ENCODE measurements at regions not wholly inside any gene's neighbourhood (a gene's known extent, or its start where the extent isn't known, plus 50 kb on each side); places are given as distances from the start of the nearest gene placed in this dataset.
A peak's percentile ranks its signal among the peaks of the same experiment; 100 is the strongest.

- Histone ChIP-seq H3K36me3 (ENCODE audit: low read depth) (no peaks in the 10 kb centered on the region), H3K9me3 (ENCODE audit: severe bottlenecking) (no peaks in the 10 kb centered on the region), H3K4me1 (ENCODE audit: insufficient read depth, poor library complexity, severe bottlenecking) (no peaks in the 10 kb centered on the region), H3K27ac (ENCODE audit: poor library complexity, severe bottlenecking) (no peak overlapping the region), H3K27me3 (ENCODE audit: insufficient read depth, poor library complexity, severe bottlenecking) (no peaks in the 10 kb centered on the region), H3K4me3 (ENCODE audit: severe bottlenecking) (no peak overlapping the region)
- ATAC-seq (ENCODE audit: low read depth) (no peak), DNase-seq (ENCODE audit: low spot score) (no peak)
- TF ChIP-seq CTCF (IDR thresholded peaks at IDR 0.05; ENCODE audit: poor library complexity, severe bottlenecking) = no peak
Measured at GRCh38 chr3:54071601-54072000, 50.8 kb upstream of the CACNA2D3 start.

- Histone ChIP-seq H3K4me1 (ENCODE audit: insufficient read depth, poor library complexity, severe bottlenecking) (no peaks in the 10 kb centered on the region), H3K4me3 (ENCODE audit: severe bottlenecking) (no peak overlapping the region), H3K27ac (ENCODE audit: poor library complexity, severe bottlenecking) (no peak overlapping the region), H3K27me3 (ENCODE audit: insufficient read depth, poor library complexity, severe bottlenecking) (no peaks in the 10 kb centered on the region), H3K9me3 (ENCODE audit: severe bottlenecking) (no peaks in the 10 kb centered on the region), H3K36me3 (ENCODE audit: low read depth) (no peaks in the 10 kb centered on the region)
- no peak for ATAC-seq (ENCODE audit: low read depth)
- TF ChIP-seq CTCF (IDR thresholded peaks at IDR 0.05; ENCODE audit: poor library complexity, severe bottlenecking) = no peak
- no peak for DNase-seq (ENCODE audit: low spot score)
Measured at GRCh38 chr3:54069961-54070360, 52.4 kb upstream of the CACNA2D3 start.

- H3K4me3 ChIP-seq (ENCODE audit: severe bottlenecking) = no peak overlapping the region
- no peak for TF ChIP-seq CTCF (IDR thresholded peaks at IDR 0.05; ENCODE audit: poor library complexity, severe bottlenecking)
- H3K27ac ChIP-seq (ENCODE audit: poor library complexity, severe bottlenecking) = no peak overlapping the region
- DNase-seq (ENCODE audit: low spot score) (no peak), ATAC-seq (ENCODE audit: low read depth) (peak; percentile 87)
- no peaks in the 10 kb centered on the region for H3K9me3 ChIP-seq (ENCODE audit: severe bottlenecking)
- no peaks in the 10 kb centered on the region for H3K27me3 ChIP-seq (ENCODE audit: insufficient read depth, poor library complexity, severe bottlenecking)
- H3K4me1 ChIP-seq (ENCODE audit: insufficient read depth, poor library complexity, severe bottlenecking) = no peaks in the 10 kb centered on the region
- no peaks in the 10 kb centered on the region for H3K36me3 ChIP-seq (ENCODE audit: low read depth)
Measured at GRCh38 chr3:54067055-54067698, 55.2 kb upstream of the CACNA2D3 start.

GRCh38 chr3:54066253-54066652, 56.1 kb upstream of the CACNA2D3 start:
- no peak overlapping the region for H3K27ac ChIP-seq (ENCODE audit: poor library complexity, severe bottlenecking)

More at GRCh38 chr3:54066253-54066652, 56.1 kb upstream of the CACNA2D3 start:
- H3K36me3 ChIP-seq (ENCODE audit: low read depth) = no peaks in the 10 kb centered on the region
- no peaks in the 10 kb centered on the region for H3K9me3 ChIP-seq (ENCODE audit: severe bottlenecking)
- H3K27me3 ChIP-seq (ENCODE audit: insufficient read depth, poor library complexity, severe bottlenecking) = no peaks in the 10 kb centered on the region
- H3K4me1 ChIP-seq (ENCODE audit: insufficient read depth, poor library complexity, severe bottlenecking) = no peaks in the 10 kb centered on the region
- ATAC-seq (ENCODE audit: low read depth) (no peak), DNase-seq (ENCODE audit: low spot score) (no peak)
- H3K4me3 ChIP-seq (ENCODE audit: severe bottlenecking) = no peak overlapping the region
- TF ChIP-seq CTCF (IDR thresholded peaks at IDR 0.05; ENCODE audit: poor library complexity, severe bottlenecking) = no peak
